IMR-90 (cell line): ENCODE measurements at regions not wholly inside any gene's neighbourhood (a gene's known extent, or its start where the extent isn't known, plus 50 kb on each side); places are given as distances from the start of the nearest gene placed in this dataset.

Source experiments
- ATAC-seq: fragments of 200-7000 bp; cut with Tn5 transposase; 2 replicates; pipeline ENCODE4 v1.9.1; 2020; ENCODE audit warnings: low read depth, mild to moderate bottlenecking, moderate library complexity
- BruUV-seq: library from RNA; stranded (reverse); fragments of 400-500 nt; replicated peaks from 2 replicates; lab custom pipeline; 2021; lab: Mats Ljungman, UMichigan
- CTCF ChIA-PET: fragments of 300-600 bp; formaldehyde crosslinking; extraction: SDS; loops from one replicate; lab custom pipeline; 2021; ENCODE audit warnings: antibody characterized with exemption; lab: Yijun Ruan, JAX
- POLR2A ChIA-PET: fragments of 300-600 bp; sonication (Branson Sonifier 250); formaldehyde crosslinking; loops from one replicate; lab custom pipeline; 2022; ENCODE audit warnings: antibody characterized with exemption; ENCODE audit not compliant: unreplicated experiment; lab: Charles Lee
- DNase-seq: peaks from one replicate; pipeline ENCODE4 v3.0.0; 2013
- H2AFZ ChIP-seq: replicated peaks from 2 replicates; pipeline ENCODE3; 2013; ENCODE audit warnings: low read length, mild to moderate bottlenecking; ENCODE audit not compliant: poor library complexity
- H2AK5ac ChIP-seq: 2 replicates; pipeline ENCODE4 v1.6.1; 2013; ENCODE audit warnings: low read depth, low read length, inconsistent platforms
- H2AK9ac ChIP-seq: replicated peaks from 2 replicates; pipeline ENCODE3; 2013; ENCODE audit warnings: mild to moderate bottlenecking, low read depth, low read length, moderate library complexity; ENCODE audit not compliant: poor library complexity
- H2BK120ac ChIP-seq: 2 replicates; pipeline ENCODE4 v1.6.1; 2013; ENCODE audit warnings: low read depth, low read length, inconsistent platforms
- H2BK15ac ChIP-seq: 3 replicates; pipeline ENCODE4 v1.6.1; 2013; ENCODE audit warnings: low read depth, low read length, inconsistent platforms
- H2BK20ac ChIP-seq: 2 replicates; pipeline ENCODE4 v1.6.1; 2013; ENCODE audit warnings: low read depth, mild to moderate bottlenecking, inconsistent platforms, low read length, moderate library complexity
- H2BK5ac ChIP-seq: 2 replicates; pipeline ENCODE4 v1.6.1; 2013; ENCODE audit warnings: mild to moderate bottlenecking, low read depth, low read length, inconsistent platforms; ENCODE audit not compliant: poor library complexity, severe bottlenecking
- H3K14ac ChIP-seq: replicated peaks from 2 replicates; pipeline ENCODE4 v1.6.1; 2013; ENCODE audit warnings: low read depth, low read length, inconsistent platforms
- H3K18ac ChIP-seq: 2 replicates; pipeline ENCODE4 v1.6.1; 2013; ENCODE audit warnings: low read depth, low read length, control low read depth
- H3K23ac ChIP-seq: 2 replicates; pipeline ENCODE4 v1.6.1; 2013; ENCODE audit warnings: low read depth, low read length, inconsistent platforms
- H3K27ac ChIP-seq: 2 replicates; pipeline ENCODE4 v1.5.1; 2013; ENCODE audit warnings: mild to moderate bottlenecking, control low read depth, low read length; ENCODE audit not compliant: insufficient read depth
- H3K27me3 ChIP-seq: 2 replicates; pipeline ENCODE4 v1.6.1; 2013; ENCODE audit warnings: low read length; ENCODE audit not compliant: control insufficient read depth, insufficient read depth
- H3K36me3 ChIP-seq: 2 replicates; pipeline ENCODE4 v1.6.1; 2013; ENCODE audit warnings: low read length, mixed read lengths; ENCODE audit not compliant: control insufficient read depth, insufficient read depth
- H3K4ac ChIP-seq: 2 replicates; pipeline ENCODE4 v1.6.1; 2013; ENCODE audit warnings: low read depth, low read length, inconsistent platforms
- H3K4me1 ChIP-seq: 2 replicates; pipeline ENCODE4 v1.6.1; 2013; ENCODE audit warnings: low read length, mixed read lengths; ENCODE audit not compliant: control insufficient read depth, insufficient read depth
- H3K4me2 ChIP-seq: 2 replicates; pipeline ENCODE4 v1.6.1; 2013; ENCODE audit warnings: low read depth, mild to moderate bottlenecking, control low read depth, low read length, moderate library complexity
- H3K4me3 ChIP-seq: 2 replicates; pipeline ENCODE4 v1.5.1; 2013; ENCODE audit warnings: low read depth, mild to moderate bottlenecking, control low read depth, low read length, moderate library complexity; ENCODE audit not compliant: insufficient read depth
- H3K56ac ChIP-seq: 2 replicates; pipeline ENCODE4 v1.6.1; 2013; ENCODE audit warnings: low read length, inconsistent platforms; ENCODE audit not compliant: insufficient read depth; ENCODE audit errors: extremely low read depth
- H3K79me1 ChIP-seq, 2 experiments: 2 replicates each; pipeline ENCODE4 v1.6.1; 2013; ENCODE audit warnings: low read length in 2 of 2, inconsistent platforms in 1 of 2, low read depth in 1 of 2
- H3K9ac ChIP-seq: 2 replicates; pipeline ENCODE4 v1.6.1; 2013; ENCODE audit warnings: low read depth, low read length, control low read depth
- H3K9me1 ChIP-seq: 2 replicates; pipeline ENCODE4 v1.6.1; 2013; ENCODE audit warnings: low read length, inconsistent platforms; ENCODE audit not compliant: insufficient read depth
- H3K9me3 ChIP-seq: 2 replicates; pipeline ENCODE4 v1.6.1; 2013; ENCODE audit warnings: low read length; ENCODE audit not compliant: control insufficient read depth, insufficient read depth
- H4K20me1 ChIP-seq: 2 replicates; pipeline ENCODE4 v1.6.1; 2013; ENCODE audit warnings: low read length, inconsistent platforms; ENCODE audit not compliant: insufficient read depth
- H4K5ac ChIP-seq: 2 replicates; pipeline ENCODE4 v1.6.1; 2013; ENCODE audit warnings: mild to moderate bottlenecking, low read depth, low read length, control low read depth
- H4K8ac ChIP-seq, 2 experiments: 2 replicates each; pipeline ENCODE4 v1.6.1; 2013; ENCODE audit warnings: low read depth in 2 of 2, low read length in 2 of 2, control low read depth in 1 of 2, inconsistent platforms in 1 of 2
- H4K91ac ChIP-seq: 2 replicates; pipeline ENCODE4 v1.6.1; 2013; ENCODE audit warnings: low read depth, low read length, inconsistent platforms; ENCODE audit not compliant: insufficient read depth
- BHLHE40 ChIP-seq: fragments of 150-350 bp; IDR thresholded peaks from 2 replicates; pipeline ENCODE4 v1.6.1; 2016; ENCODE audit warnings: mild to moderate bottlenecking, low read depth, low read length
- CEBPB ChIP-seq: IDR thresholded peaks from 2 replicates; pipeline ENCODE4 v1.6.1; 2012; ENCODE audit warnings: low read depth, low read length, improper control_type of control experiment
- CTCF ChIP-seq: conservative IDR thresholded peaks from 2 replicates; pipeline ENCODE4 v1.5.1; 2012; ENCODE audit warnings: mild to moderate bottlenecking, low read depth, low read length, improper control_type of control experiment
- ELK1 ChIP-seq: fragments of 150-350 bp; IDR thresholded peaks from 2 replicates; pipeline ENCODE4 v1.6.1; 2016; ENCODE audit warnings: low read depth, mild to moderate bottlenecking, low read length, moderate library complexity, borderline replicate concordance
- FOS ChIP-seq: fragments of 150-350 bp; IDR thresholded peaks from 2 replicates; pipeline ENCODE4 v1.6.1; 2016; ENCODE audit warnings: low read depth, low read length
- MAFK ChIP-seq: IDR thresholded peaks from 2 replicates; pipeline ENCODE4 v1.6.1; 2012; ENCODE audit warnings: low read depth, low read length, improper control_type of control experiment
- MAZ ChIP-seq: IDR thresholded peaks from 2 replicates; pipeline ENCODE4 v1.6.1; 2012; ENCODE audit warnings: low read depth, mild to moderate bottlenecking, low read length, improper control_type of control experiment, moderate library complexity, borderline replicate concordance
- MXI1 ChIP-seq: IDR thresholded peaks from 2 replicates; pipeline ENCODE4 v1.6.1; 2012; ENCODE audit warnings: low read depth, mild to moderate bottlenecking, low read length, moderate library complexity, borderline replicate concordance
- NFE2L2 ChIP-seq: fragments of 150-350 bp; IDR thresholded peaks from 2 replicates; pipeline ENCODE4 v1.6.1; 2016; ENCODE audit warnings: low read depth, mild to moderate bottlenecking, low read length
- POLR2A ChIP-seq: IDR thresholded peaks from 2 replicates; pipeline ENCODE4 v1.6.1; 2012; ENCODE audit warnings: mild to moderate bottlenecking, low read depth, low read length
- RAD21 ChIP-seq: IDR thresholded peaks from 2 replicates; pipeline ENCODE4 v1.6.1; 2012; ENCODE audit warnings: low read length, improper control_type of control experiment
- RCOR1 ChIP-seq: IDR thresholded peaks from 2 replicates; pipeline ENCODE4 v1.6.1; 2012; ENCODE audit warnings: mild to moderate bottlenecking, low read length, improper control_type of control experiment; ENCODE audit not compliant: insufficient replicate concordance
- RFX5 ChIP-seq: IDR thresholded peaks from 2 replicates; pipeline ENCODE4 v1.8.0; 2012; ENCODE audit warnings: low read depth, mild to moderate bottlenecking, low read length, moderate library complexity
- SMC3 ChIP-seq: fragments of 150-350 bp; IDR thresholded peaks from 2 replicates; pipeline ENCODE4 v1.6.1; 2016; ENCODE audit warnings: low read depth, mild to moderate bottlenecking, antibody characterized with exemption, low read length, moderate library complexity
- dilution Hi-C: fragments of 300-500 bp; cut with HindIII; formaldehyde crosslinking; loops from one replicate; pipeline ENCODE4 v1.14.3; 2018; ENCODE audit warnings: low sequenced_read_pairs; ENCODE audit not compliant: unreplicated experiment
- in situ Hi-C: fragments of 300-500 bp; cut with MboI; formaldehyde crosslinking; loops from 3 replicates; pipeline ENCODE4 v1.14.3; 2019; ENCODE audit warnings: low sequenced_read_pairs, inconsistent platforms, mixed read lengths
- intact Hi-C: fragments of 100-400 bp; cut with micrococcal nuclease; formaldehyde crosslinking; loops from 2 replicates; pipeline ENCODE4 v1.10.0; 2022

GRCh38 chr9:102032614-102033013 is 294.2 kb upstream of the GRIN3A start:
- Histone ChIP-seq H3K4me3 (no peak overlapping the region), H3K36me3 (no peaks in the 10 kb centered on the region), H3K56ac (no peak overlapping the region), H3K4me2 (no peak overlapping the region), H3K14ac (no peak overlapping the region), H3K9me3 (peaks cover 10% of the 10 kb centered on the region), H4K8ac (no peak overlapping the region), H2BK120ac (no peak overlapping the region), H4K20me1 (no peaks in the 10 kb centered on the region), H2BK5ac (no peak overlapping the region), H3K18ac (no peak overlapping the region), H3K27ac (no peak overlapping the region), H2AK9ac (no peak overlapping the region), H3K79me1 (no peaks in the 10 kb centered on the region), H3K23ac (no peak overlapping the region), H2BK20ac (no peak overlapping the region), H2AK5ac (no peak overlapping the region), H2AFZ (no peak overlapping the region), H3K4ac (no peak overlapping the region), H2BK15ac (no peak overlapping the region), H3K27me3 (no peaks in the 10 kb centered on the region), H3K9me1 (no peaks in the 10 kb centered on the region), H4K91ac (no peak overlapping the region), H3K4me1 (no peaks in the 10 kb centered on the region), H4K5ac (no peak overlapping the region), H3K9ac (no peak overlapping the region)
- BruUV-seq: no TSS peak
- ChIA-PET CTCF (no interaction called here), POLR2A (no interaction called here)
- in situ Hi-C loops: no loop called here
- no peak for DNase-seq
- dilution Hi-C loops: no loop called here
- no peak for ATAC-seq
- TF ChIP-seq MAFK (no peak), RCOR1 (no peak), CEBPB (no peak), CTCF (no peak), SMC3 (no peak), NFE2L2 (no peak), MXI1 (no peak), RFX5 (no peak), ELK1 (no peak), POLR2A (no peak), MAZ (no peak), RAD21 (no peak), BHLHE40 (no peak), FOS (no peak)
- intact Hi-C loops: no loop called here
